ENCODE measurements at regions not wholly inside any gene's neighbourhood (a gene's known extent, or its start where the extent isn't known, plus 50 kb on each side); places are given as distances from the start of the nearest gene placed in this dataset.
"Not testable (repeated sequence)": the region's sequence is repeated elsewhere in the genome, so short reads cannot be mapped to it uniquely, and the experiment has no call there.

DNA sequence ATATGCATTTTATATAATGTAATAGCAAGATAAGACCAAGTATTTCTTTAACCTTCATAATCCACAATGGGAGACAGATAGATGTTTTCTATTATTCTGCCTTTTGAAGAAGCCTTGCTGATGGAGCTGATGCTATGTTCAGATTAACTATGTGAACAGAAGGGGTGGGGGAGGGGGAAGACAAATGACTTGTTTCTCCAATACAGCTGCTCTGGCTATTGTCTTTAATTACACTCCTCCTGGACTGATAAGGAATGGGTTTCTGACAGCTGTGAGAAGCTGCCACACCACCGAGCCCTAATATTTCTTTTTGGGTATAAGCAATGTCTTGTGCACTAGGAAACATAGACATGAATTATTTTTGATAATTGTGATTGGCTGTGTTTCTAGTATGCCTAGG is 62.0 kb downstream of the CAVIN4 start:
- DNase-seq (ENCODE audit: low spot score): no peak

DNA sequence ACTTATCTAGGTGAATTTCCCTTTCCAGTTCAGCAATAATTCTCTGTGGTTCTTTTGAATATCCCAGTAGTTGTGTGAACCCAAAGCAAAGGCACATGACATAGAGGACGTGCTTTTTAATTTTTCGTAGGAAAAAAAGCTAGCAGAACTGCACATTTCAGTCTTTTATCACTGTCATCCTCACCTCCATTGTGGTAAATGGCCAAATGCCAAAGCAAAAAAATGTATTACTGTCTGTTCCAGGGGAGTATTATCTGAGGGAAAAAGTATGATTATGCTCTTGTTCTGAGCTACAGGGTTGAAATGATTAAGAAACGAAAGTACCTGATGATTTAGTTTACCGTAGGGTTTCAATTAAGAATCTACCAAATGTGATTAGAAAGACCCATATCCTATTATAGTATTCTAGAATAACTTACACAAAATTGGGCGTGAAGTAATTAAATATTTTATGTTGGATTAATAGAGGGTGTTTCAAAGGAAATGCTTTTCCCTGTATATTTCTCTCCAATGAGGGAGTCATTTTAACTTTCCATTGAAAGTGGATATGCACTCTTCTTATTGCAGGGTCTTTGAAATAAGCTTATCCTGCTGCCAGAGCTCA is 62.7 kb downstream of the CAVIN4 start:
- no peak for DNase-seq (ENCODE audit: low spot score)

DNA sequence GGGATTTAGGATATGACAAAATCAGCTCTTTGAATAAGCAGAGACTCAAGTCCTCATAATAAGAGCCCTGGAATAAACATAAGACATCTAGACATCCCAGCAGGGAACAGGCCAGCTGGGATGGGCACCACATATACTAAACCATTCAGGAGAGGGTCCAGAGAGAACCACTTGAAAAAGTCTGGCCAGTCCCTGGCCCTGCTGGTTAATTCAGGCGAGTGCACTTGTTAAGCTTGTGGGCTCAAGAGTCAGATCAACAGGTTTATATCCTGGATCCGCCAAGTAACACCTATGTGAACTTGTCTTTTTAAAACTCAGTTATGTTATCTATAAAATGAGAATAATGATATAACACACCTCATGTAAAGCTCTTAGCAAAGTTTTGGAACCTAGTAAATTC is 63.3 kb downstream of the CAVIN4 start:
- DNase-seq (ENCODE audit: low spot score): no peak

DNA sequence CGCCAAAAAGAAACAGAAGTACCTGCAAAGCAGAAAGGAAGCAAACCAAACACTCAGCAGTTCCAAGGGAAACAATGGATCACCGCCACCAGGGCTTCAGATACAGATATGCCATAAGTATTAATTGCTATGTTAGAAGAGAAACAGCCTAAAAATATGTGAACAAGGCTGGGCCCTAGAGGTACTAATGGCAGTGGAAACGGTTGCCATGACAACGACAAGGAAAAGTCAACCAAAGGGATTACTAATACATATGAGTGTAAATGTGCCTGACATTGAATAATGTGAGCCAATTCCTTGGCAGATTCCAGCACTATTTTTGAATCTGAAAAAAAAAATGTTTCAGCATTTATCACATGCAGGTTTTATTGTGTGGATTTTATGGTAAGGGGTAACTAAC is 75.0 kb downstream of the CAVIN4 start:
- DNase-seq (ENCODE audit: low spot score): no peak

DNA sequence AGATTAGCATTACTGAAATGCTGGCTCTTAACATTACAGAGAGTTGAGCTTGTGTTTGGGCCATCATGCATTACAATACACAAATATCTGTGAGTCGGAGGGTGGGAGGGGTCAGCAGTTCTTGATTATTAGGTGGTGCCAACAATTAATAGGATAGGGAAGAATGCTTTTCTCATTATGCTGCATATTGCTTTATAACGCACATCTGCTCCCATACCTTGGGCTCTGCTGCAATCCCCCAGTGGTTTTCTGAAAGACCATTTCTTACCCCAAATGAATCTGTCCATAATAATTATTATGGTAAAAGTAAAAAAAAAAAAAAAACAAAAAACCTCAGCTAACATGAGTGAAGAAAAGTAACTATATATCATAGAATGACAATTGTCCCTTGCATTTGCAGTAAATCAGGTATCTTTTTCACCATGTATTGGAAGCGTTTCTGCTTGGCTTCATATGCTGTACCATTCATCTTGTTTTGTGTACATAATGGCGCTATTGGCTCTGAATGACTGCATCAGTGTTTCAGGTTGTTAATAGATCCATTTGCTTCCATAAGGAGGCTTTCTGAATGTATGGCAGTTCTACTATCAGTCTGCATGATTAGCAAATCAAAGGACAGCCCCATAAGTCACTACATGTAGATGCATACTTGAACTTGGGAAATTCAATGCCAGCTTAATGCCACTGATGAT is 75.9 kb downstream of the CAVIN4 start:
- no peak for DNase-seq (ENCODE audit: low spot score)

DNA sequence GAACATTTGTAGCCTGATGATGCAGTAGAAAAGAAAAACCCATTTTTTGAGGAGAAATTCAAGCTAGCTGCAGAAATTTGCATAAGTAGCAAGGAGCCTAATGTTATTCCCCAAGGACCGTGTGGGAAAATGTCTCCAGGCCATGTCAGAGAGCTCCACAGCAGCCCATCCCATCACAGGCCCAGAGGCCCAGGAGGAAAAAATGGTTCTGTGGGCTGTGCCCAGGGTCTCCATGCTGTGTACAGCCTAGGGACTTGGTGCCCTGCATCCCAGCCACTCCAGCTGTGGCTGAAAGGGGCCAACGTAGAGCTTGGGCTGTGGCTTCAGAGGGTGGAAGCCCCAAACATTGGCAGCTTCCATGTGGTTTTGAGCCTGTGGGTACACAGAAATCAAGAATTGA is 79.0 kb downstream of the CAVIN4 start:
- DNase-seq (ENCODE audit: low spot score): not testable (repeated sequence)

DNA sequence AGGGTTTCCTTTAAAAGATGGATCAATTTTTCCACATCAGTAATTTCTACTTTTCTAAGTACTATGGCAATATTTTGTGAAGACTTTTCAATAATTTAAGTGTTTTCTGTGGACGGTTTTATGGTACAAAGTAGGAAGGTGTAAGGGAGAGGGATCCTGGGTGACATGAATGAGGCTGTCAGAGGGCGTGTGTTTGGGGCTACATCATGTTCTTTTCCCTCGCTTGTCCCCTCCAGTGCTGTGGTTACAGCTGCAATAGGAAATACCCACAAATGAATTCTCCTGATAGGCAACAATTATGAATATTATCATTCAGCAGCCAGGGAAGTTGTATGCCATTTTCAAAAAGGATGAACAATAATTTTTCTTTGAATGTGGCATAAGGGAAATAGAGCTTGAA is 83.8 kb downstream of the CAVIN4 start:
- DNase-seq (ENCODE audit: low spot score): no peak

DNA sequence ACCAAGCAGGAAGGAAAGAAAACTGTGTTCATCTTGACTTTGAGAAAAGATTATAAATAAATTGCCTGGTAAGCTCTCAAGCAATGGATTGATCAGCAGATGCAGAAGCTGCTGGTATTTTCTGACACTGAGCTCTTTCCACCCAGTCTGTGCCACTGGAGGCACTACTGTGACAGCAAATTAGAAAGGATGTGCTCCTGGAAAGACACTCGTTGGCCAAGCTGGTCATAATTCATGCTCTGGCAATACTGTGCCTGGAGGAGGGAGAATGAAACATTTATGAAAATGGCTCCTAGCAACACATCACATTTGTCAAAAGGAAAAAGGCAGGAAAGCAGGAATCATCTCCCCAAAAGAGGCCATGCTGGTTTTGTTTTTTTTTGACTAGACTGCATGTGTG is 84.2 kb downstream of the CAVIN4 start:
- no peak for DNase-seq (ENCODE audit: low spot score)

DNA sequence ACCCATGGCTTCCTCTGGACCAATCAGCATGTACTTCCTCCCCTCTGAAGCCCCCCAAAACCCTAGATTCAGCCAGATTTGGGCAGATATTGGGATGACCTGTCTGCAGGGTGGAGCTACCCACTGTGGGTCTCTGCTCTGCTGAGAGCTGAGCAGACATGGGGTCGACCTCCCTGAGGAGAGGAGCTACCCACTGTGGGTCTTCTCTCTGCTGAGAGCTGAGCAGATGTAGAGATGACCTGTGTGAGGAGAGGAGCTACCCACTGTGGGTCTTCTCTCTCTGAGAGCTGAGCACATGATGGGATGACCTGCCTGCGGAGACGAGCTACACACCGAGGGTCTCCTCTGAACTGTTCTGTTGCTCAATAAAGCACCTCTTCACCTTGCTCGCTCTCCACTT is 89.6 kb downstream of the CAVIN4 start:
- no peak for DNase-seq (ENCODE audit: low spot score)

DNA sequence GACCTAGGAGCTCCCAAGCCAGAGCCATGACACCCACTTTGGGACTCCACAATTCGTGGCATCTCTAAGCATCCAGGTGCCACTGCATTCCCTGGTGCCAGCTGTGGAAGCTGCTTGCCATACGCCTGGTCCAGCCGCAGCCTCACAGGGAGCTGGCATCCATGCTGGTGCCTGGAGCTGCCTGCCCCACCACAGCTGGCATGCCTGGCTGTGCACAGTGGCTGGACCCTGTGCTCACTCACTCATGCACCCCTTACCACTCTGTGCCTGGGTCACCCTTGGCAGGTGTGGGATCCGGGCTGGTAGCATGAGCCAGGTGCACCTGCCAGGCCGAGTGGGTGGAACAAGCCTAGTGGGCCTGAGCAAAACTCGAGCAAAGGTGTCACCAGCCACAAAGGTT is 90.1 kb downstream of the CAVIN4 start:
- no peak for DNase-seq (ENCODE audit: low spot score)

DNA sequence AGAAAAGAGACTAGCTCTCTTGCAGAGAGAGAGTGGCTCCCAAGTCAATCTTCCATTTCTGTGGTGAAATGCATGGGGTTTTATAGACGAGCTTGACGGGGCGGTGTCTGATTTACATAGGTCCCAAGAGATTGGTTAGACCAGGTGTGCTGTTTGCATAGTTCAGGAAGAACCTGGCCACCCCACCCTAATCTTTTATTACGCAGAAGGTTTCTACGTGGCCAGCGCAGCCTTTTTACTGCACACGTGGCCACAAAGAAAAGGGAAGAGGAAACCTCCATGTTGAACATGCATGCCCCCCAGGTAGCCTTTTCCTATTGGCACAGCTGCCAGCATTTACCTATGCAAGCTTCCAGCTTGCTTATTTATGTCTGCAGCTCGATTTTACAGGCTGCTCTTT is 92.1 kb downstream of the CAVIN4 start:
- no peak for DNase-seq (ENCODE audit: low spot score)

DNA sequence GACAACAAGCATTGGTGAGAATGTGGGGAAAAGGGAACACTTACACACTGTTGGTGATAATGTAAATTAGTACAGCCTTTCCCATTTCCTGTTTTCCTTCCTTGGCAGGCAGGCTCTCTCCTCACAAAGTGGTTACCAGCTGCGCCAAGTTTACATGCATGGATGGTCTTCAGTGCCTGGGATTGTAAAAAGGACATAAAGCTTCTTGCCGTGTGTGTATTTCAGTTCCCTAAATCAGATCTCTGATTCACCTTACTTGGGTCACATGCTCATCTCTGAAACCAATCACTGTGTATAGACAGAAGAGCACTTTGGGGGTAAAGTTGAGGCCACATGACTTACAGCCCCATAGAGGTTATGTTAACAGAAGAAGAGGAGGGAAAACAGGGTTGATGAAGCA is 92.8 kb downstream of the CAVIN4 start:
- DNase-seq (ENCODE audit: low spot score): no peak

DNA sequence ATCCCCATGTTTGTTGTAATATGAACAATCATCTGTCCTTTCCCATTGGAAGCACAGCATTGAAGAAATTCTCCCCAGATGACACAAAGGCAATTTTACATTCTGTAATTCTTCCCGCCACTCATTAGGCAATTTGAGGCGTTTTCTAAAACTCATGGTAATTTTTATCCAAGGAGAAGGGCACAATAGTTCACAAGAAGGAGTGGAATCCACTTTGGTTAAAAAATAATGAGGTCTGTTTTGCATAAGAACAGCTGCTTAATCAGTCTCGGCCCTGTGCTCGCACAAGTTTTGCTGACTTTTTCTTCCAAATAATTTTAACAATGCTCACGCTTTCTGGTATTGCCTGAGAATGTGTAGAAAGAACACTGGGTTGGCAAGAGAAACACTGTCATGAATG is 94.0 kb downstream of the CAVIN4 start:
- no peak for DNase-seq (ENCODE audit: low spot score)

DNA sequence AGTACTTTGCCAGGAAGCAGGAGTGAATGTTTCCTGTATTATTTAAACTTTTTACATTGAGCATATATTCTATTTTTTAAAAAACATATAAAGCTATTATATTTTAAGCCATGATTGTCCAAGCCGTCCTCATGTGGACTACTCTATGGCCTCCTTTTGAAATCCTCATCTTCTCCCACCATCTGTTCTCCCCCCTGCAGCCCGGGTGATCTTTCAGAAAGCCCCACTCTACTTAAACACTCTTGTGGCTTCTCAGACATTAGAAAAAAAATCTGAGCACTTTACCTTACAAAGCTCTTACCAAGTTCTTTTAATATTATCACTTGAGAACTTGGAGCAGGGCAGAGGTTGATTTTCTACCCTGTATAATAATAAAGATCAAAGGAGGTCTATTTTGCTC is 95.4 kb downstream of the CAVIN4 start:
- DNase-seq (ENCODE audit: low spot score): no peak

DNA sequence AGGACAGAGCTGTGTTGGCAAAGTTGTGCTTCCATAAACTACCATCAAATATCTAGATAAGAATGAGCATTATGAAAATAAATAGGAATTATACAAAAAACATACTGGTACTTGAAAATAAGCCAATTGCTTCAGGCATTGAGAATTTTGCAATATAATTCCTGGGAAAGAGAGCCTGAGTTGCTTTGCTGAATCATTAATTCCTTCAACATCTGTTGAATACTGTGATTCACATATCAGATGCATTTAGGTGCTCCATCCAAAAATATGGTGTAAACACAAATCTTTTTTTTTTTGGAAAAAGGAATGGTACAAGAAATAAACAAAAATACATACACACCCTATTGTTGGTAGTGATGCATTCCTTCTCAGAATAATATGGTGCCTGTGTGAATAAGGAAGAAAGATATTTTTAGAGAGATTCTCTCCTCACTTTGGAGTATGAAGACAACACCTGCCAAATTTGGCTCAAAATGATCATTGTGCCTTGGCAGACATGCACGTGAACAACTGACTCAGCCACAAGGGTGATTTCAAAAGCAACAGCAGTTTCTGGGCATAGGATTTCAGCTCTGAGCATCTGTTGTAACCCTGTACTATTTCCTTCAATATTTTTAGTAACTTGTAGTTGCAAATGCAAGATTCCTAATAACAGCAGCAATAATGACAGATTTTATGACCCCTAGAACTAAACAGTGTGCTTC is 96.7 kb downstream of the CAVIN4 start:
- no peak for DNase-seq (ENCODE audit: low spot score)

DNA sequence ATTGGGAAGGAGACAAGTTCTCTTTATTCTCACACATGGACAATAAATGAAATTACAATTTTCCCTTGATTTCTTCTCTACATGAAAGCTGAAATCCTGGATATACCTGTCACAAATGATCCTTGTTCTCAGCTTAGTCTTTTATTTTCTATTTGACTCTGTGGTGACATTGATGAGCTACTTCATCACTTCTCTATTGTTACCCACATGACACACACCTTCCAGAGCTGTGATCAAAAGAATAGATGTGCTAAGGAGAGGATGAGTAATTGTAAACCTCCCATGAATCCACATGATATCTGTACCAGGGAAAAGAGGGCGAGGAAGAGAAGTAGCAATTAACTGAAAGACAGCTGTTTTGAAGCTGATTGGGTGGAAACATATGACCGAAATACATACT is 102.0 kb downstream of the CAVIN4 start:
- no peak for DNase-seq (ENCODE audit: low spot score)

DNA sequence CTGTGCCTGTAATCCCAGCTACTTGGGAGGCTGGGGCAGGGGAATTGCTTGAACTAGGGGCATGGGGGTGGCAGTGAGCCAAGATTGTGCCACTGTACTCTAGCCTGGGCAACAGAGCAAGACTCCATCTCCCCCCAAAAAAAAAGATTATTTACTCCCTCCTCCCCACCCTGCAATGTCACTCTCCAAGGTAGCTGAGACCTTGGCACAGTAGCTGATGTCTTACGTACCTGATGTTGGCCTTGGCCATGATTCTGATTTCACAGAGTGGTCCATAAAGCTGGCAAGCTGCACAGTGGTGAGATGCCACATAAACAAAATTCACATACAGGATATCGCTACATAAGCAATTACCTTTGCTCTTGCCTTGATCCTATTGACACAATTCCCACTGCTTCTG is 108.5 kb downstream of the CAVIN4 start:
- no peak for DNase-seq (ENCODE audit: low spot score)

DNA sequence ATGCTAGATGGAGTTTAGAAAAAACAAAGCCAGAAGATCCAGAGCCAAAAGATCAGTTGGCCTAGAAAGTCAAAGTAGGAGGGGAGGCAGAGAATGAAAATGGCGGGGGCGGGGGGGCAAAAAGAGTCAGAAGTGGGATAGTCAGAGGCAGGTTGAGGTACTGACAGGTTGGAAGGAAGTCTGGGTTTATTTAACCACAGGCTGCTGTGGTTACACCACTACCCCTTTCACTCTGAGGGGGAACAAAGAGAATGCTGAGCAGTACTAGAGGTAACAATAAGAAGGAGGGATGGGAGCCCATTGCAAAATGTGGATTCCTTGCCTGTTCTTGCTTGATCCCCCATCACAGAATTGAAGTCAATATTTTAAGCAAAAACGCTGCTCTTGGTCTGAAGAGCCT is 111.8 kb downstream of the CAVIN4 start:
- no peak for DNase-seq (ENCODE audit: low spot score)

DNA sequence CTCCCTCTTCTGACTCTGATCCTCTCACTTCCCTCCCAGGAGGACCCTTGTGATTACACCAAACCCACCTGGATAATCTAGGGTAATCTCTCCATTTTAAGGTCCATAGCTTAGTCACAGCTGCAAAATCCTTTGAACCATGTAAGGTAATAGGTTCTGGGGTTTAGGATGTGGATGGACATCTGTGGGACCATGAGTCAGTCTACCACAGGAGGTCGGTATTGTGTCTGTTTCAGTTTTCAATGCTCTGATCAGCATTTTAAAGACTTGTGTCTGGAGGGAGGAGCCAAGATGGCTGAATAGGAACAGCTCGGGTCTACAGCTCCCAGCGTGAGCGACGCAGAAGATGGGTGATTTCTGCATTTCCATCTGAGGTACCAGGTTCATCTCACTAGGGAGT is 112.6 kb downstream of the CAVIN4 start:
- no peak for DNase-seq (ENCODE audit: low spot score)

DNA sequence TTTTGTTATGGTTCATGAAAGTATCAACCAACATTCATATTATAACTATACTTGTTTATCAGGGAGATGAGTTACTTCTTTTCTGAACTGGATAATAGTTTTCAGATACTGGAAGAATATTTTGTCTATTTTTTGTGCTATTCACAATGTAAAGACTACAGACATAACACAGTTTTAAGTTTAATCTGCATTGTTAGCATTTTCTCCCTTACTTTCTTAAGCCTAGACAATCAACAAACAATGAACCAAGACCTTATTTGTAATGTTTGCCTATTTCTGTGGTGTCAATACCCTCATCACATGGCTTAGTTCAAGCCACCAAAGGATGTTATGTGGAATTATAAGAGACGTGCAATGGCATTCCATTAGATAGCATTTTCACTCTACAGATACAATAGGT is 119.5 kb downstream of the CAVIN4 start:
- DNase-seq (ENCODE audit: low spot score): no peak

DNA sequence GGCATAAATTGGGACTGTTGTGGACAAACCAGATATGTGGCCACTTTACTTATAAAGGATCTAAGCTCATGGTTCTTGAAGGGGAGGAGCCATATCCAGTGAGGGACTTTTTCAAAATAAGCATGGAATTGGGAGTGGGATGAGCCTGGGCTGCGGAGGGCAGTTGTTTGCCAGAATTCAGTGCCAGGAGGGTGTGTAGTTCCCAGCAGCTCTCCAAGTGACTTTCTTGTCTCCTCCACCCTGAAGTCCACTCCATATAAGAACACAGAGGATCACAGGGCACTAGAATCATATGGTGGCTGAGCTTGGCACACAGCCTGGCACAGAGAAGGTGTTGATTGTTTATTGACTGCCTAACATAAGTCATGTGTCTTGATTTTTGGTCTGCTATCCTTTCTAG is 121.1 kb downstream of the CAVIN4 start:
- DNase-seq (ENCODE audit: low spot score): no peak

DNA sequence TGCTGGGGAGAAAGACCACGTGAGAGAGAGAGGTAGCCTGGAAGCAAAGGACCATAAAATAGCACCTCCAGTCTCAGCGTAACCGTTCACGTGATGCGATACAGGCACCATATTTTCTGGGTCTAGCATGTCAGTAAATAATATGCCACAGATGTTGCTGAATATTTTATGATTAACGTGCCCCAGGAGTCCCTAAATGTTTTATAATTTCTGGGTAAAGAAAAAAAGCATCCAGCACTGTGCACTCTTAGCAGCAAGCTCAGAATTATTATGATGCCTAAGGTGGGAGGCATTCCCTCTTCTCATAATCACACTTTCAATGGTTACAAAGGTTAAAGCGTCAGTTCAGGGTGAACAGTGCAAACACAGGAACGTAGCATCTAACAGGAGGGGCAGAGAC is 121.8 kb downstream of the CAVIN4 start:
- no peak for DNase-seq (ENCODE audit: low spot score)

DNA sequence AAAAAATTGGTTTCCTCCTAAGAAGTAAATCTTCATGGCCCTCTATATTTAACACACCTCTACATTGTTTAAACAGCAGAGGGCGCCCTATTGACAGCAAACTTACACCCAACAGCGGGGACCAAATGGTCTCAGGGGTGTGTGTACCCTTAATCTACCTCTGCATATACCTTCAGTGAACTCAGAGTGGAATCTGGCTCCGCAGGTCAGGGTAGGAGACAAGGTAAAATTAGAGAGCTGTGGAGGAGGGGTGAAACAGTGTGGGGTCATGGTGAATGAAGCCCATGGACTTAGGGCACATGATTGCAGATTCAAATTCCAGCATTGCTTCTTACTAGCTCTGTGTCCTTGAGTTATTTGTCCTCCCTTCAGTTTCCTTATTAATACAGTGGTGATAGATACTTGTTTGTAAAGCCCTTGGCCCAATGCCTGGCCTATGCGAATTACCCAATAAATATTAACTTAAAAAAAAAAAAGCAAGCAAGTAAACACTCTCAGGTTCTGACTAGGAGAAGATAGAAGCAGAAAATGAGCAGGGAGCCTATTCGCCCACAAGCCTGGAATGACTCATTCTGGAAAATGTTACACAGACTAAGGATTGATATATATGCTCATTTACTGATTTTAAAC is 122.9 kb downstream of the CAVIN4 start:
- peak; percentile 10 for DNase-seq (ENCODE audit: low spot score)

All from hematopoietic multipotent progenitor cell treated with erythropoietin and hydrocortisone succinate and interleukin-3 and kit ligand, for 17 days (in vitro differentiated cells).